WTC11 (cell line): ENCODE measurements at regions not wholly inside any gene's neighbourhood (a gene's known extent, or its start where the extent isn't known, plus 50 kb on each side); places are given as distances from the start of the nearest gene placed in this dataset.

Experiments
- ATAC-seq: fragments of 200-7000 bp; cut with Tn5 transposase; 2 replicates; pipeline ENCODE4 v1.10.0; 2021; ENCODE audit warnings: mild to moderate bottlenecking, moderate library complexity
- CTCF ChIA-PET: fragments of 300-600 bp; sonication (Branson Sonifier 250); formaldehyde crosslinking; loops from one replicate; lab custom pipeline; 2021; ENCODE audit warnings: antibody characterized with exemption; lab: Charles Lee
- POLR2A ChIA-PET: fragments of 350-600 bp; sonication (Branson Sonifier 250); formaldehyde crosslinking; loops from one replicate; lab custom pipeline; 2021; ENCODE audit warnings: antibody characterized with exemption; lab: Charles Lee
- DNase-seq: peaks from one replicate; pipeline ENCODE4 v3.0.0; 2021; ENCODE audit warnings: low spot score
- H3K27ac Mint-ChIP-seq: 2 replicates; pipeline ENCODE4 v1.8.0; 2021; ENCODE audit warnings: mixed read lengths
- H3K27me3 Mint-ChIP-seq: 2 replicates; pipeline ENCODE4 v1.8.0; 2021; ENCODE audit warnings: low read depth, mild to moderate bottlenecking, moderate library complexity, mixed read lengths
- H3K36me3 Mint-ChIP-seq: 2 replicates; pipeline ENCODE4 v1.8.0; 2021; ENCODE audit warnings: mixed read lengths
- H3K4me1 Mint-ChIP-seq: 2 replicates; pipeline ENCODE4 v1.8.0; 2022; ENCODE audit warnings: mixed read lengths
- H3K4me3 Mint-ChIP-seq: 2 replicates; pipeline ENCODE4 v1.8.0; 2021; ENCODE audit warnings: mild to moderate bottlenecking, moderate library complexity, mixed read lengths
- H3K9me3 Mint-ChIP-seq: 2 replicates; pipeline ENCODE4 v1.8.0; 2021; ENCODE audit warnings: mixed read lengths
- KAT7 ChIP-seq: sonication (generic); formaldehyde crosslinking; IDR thresholded peaks from 2 replicates; pipeline ENCODE4 v1.8.1; 2023; ENCODE audit warnings: missing genetic modification reagents, mild to moderate bottlenecking, borderline replicate concordance
- MXD4 ChIP-seq: fragments of 250-450 bp; sonication (Bioruptor Pico); IDR thresholded peaks from 2 replicates; pipeline ENCODE4 v1.8.0; 2021; ENCODE audit warnings: mild to moderate bottlenecking, moderate library complexity, borderline replicate concordance
- NR2C2 ChIP-seq: sonication (generic); formaldehyde crosslinking; IDR thresholded peaks from 2 replicates; pipeline ENCODE4 v1.8.0; 2022; ENCODE audit warnings: mild to moderate bottlenecking, missing genetic modification reagents
- OVOL2 ChIP-seq: fragments of 250-450 bp; sonication (Bioruptor Pico); IDR thresholded peaks from 2 replicates; pipeline ENCODE4 v1.9.0; 2021; ENCODE audit warnings: mild to moderate bottlenecking, borderline replicate concordance
- PREB ChIP-seq: sonication (generic); formaldehyde crosslinking; IDR thresholded peaks from 2 replicates; pipeline ENCODE4 v1.8.1; 2022; ENCODE audit warnings: mild to moderate bottlenecking, missing genetic modification reagents, moderate library complexity, borderline replicate concordance
- RORB ChIP-seq: fragments of 250-450 bp; sonication (Bioruptor Pico); IDR thresholded peaks from 2 replicates; pipeline ENCODE4 v1.9.0; 2021; ENCODE audit warnings: mild to moderate bottlenecking
- SMAD3 ChIP-seq: sonication (generic); formaldehyde crosslinking; IDR thresholded peaks from 2 replicates; pipeline ENCODE4 v1.8.0; 2022; ENCODE audit warnings: missing genetic modification reagents, mild to moderate bottlenecking, borderline replicate concordance
- TP53 ChIP-seq: sonication (generic); formaldehyde crosslinking; IDR thresholded peaks from 2 replicates; pipeline ENCODE4 v1.8.1; 2023; ENCODE audit warnings: mild to moderate bottlenecking, missing genetic modification reagents
- ZNF138 ChIP-seq: sonication (generic); formaldehyde crosslinking; conservative IDR thresholded peaks from 2 replicates; pipeline ENCODE4 v1.8.1; 2022; ENCODE audit warnings: mild to moderate bottlenecking, moderate library complexity, missing genetic modification reagents
- ZNF416 ChIP-seq: fragments of 250-450 bp; sonication (Bioruptor Pico); IDR thresholded peaks from 2 replicates; pipeline ENCODE4 v1.9.0; 2021; ENCODE audit warnings: mild to moderate bottlenecking, inconsistent platforms
- ZNF512 ChIP-seq: sonication (generic); formaldehyde crosslinking; IDR thresholded peaks from 2 replicates; pipeline ENCODE4 v1.8.1; 2022; ENCODE audit warnings: missing genetic modification reagents, borderline replicate concordance
- ZNF671 ChIP-seq: fragments of 250-450 bp; sonication (Bioruptor Pico); IDR thresholded peaks from 2 replicates; pipeline ENCODE4 v1.8.0; 2021; ENCODE audit warnings: mild to moderate bottlenecking
- TF ChIP-seq, protein P1 (sequence below): fragments of 250-450 bp; sonication (Bioruptor Pico); IDR thresholded peaks from 2 replicates; pipeline ENCODE4 v2.1.2; 2022; ENCODE audit warnings: mild to moderate bottlenecking, moderate library complexity
- TF ChIP-seq, protein P2 (sequence below): sonication (generic); formaldehyde crosslinking; IDR thresholded peaks from 2 replicates; pipeline ENCODE4 v1.8.0; 2022; ENCODE audit warnings: missing genetic modification reagents
- TF ChIP-seq, protein P3 (sequence below): sonication (generic); formaldehyde crosslinking; IDR thresholded peaks from 2 replicates; pipeline ENCODE4 v1.8.0; 2023; ENCODE audit warnings: missing genetic modification reagents
- TF ChIP-seq, protein P4 (sequence below): sonication (generic); formaldehyde crosslinking; IDR thresholded peaks from 2 replicates; pipeline ENCODE4 v1.8.0; 2022; ENCODE audit warnings: mild to moderate bottlenecking, missing genetic modification reagents
- TF ChIP-seq, protein P5 (sequence below): sonication (generic); formaldehyde crosslinking; IDR thresholded peaks from 2 replicates; pipeline ENCODE4 v1.8.1; 2023; ENCODE audit warnings: mild to moderate bottlenecking, missing genetic modification reagents, moderate library complexity
- TF ChIP-seq, protein P6 (sequence below): fragments of 250-450 bp; sonication (Bioruptor Pico); IDR thresholded peaks from 2 replicates; pipeline ENCODE4 v1.9.0; 2021; ENCODE audit warnings: mild to moderate bottlenecking
- TF ChIP-seq, protein P7 (sequence below): sonication (generic); formaldehyde crosslinking; conservative IDR thresholded peaks from 2 replicates; pipeline ENCODE4 v1.8.1; 2023; ENCODE audit warnings: mild to moderate bottlenecking, low read depth, missing genetic modification reagents, moderate library complexity

DNA sequence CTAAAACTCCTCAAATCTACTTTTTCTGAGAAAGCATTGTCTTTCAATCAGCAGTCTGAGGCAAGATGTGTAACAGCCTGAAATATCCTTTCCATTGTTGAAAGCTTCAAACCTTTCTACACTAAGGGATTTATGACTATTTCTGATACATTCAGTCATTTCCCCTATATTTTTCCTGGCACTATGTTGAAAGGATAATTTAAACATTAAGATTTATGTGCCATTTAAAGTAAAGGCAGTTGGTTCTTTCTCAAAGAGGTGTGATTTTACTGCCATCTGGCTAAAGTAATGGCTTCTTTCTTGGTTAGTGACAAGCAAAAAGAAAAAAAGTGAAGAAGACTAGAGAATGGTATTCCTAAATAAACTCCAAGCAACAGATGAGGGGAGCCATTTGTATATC lies 249.6 kb upstream of the COL8A1 start (continued):
- TF ChIP-seq ZNF512 (CRISPR knock-in tag) (no peak), PREB (CRISPR knock-in tag) (no peak), MXD4 (CRISPR knock-in tag) (no peak)
- TF ChIP-seq, protein P1, sequence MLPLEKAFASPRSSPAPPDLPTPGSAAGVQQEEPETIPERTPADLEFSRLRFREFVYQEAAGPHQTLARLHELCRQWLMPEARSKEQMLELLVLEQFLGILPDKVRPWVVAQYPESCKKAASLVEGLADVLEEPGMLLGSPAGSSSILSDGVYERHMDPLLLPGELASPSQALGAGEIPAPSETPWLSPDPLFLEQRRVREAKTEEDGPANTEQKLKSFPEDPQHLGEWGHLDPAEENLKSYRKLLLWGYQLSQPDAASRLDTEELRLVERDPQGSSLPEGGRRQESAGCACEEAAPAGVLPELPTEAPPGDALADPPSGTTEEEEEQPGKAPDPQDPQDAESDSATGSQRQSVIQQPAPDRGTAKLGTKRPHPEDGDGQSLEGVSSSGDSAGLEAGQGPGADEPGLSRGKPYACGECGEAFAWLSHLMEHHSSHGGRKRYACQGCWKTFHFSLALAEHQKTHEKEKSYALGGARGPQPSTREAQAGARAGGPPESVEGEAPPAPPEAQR = no peak
- TF ChIP-seq, protein P2, sequence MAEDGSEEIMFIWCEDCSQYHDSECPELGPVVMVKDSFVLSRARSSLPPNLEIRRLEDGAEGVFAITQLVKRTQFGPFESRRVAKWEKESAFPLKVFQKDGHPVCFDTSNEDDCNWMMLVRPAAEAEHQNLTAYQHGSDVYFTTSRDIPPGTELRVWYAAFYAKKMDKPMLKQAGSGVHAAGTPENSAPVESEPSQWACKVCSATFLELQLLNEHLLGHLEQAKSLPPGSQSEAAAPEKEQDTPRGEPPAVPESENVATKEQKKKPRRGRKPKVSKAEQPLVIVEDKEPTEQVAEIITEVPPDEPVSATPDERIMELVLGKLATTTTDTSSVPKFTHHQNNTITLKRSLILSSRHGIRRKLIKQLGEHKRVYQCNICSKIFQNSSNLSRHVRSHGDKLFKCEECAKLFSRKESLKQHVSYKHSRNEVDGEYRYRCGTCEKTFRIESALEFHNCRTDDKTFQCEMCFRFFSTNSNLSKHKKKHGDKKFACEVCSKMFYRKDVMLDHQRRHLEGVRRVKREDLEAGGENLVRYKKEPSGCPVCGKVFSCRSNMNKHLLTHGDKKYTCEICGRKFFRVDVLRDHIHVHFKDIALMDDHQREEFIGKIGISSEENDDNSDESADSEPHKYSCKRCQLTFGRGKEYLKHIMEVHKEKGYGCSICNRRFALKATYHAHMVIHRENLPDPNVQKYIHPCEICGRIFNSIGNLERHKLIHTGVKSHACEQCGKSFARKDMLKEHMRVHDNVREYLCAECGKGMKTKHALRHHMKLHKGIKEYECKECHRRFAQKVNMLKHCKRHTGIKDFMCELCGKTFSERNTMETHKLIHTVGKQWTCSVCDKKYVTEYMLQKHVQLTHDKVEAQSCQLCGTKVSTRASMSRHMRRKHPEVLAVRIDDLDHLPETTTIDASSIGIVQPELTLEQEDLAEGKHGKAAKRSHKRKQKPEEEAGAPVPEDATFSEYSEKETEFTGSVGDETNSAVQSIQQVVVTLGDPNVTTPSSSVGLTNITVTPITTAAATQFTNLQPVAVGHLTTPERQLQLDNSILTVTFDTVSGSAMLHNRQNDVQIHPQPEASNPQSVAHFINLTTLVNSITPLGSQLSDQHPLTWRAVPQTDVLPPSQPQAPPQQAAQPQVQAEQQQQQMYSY = no peak
- TF ChIP-seq, protein P3, sequence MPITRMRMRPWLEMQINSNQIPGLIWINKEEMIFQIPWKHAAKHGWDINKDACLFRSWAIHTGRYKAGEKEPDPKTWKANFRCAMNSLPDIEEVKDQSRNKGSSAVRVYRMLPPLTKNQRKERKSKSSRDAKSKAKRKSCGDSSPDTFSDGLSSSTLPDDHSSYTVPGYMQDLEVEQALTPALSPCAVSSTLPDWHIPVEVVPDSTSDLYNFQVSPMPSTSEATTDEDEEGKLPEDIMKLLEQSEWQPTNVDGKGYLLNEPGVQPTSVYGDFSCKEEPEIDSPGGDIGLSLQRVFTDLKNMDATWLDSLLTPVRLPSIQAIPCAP (CRISPR knock-in tag) = no peak

DNA sequence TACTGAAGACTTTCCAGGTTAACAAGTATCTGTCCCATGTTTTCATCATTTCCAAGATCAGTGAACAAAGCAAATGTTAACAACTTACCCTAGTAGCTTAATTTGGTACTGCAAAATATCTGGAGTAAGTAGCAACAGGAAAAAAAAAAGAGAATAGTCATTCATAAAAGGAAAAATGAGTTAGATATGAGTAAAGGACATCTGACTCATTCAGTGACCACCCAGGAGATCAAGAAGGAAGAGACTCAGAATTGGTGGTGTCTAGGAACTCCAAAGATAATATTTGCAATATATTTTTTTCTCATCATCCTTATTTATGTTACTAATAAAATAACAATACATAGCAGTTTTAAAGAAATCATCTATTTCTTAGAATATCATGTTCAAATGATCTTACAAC lies 253.8 kb upstream of the COL8A1 start:
- no peak for DNase-seq
- Mint-ChIP-seq H3K9me3 (peaks cover 19% of the 10 kb centered on the region), H3K4me3 (no peak overlapping the region), H3K4me1 (no peaks in the 10 kb centered on the region), H3K36me3 (no peaks in the 10 kb centered on the region), H3K27me3 (no peaks in the 10 kb centered on the region), H3K27ac (no peak overlapping the region)
- CTCF ChIA-PET = no interaction called here
- no peak for TF ChIP-seq ZNF416 (CRISPR knock-in tag)
- no peak for ATAC-seq
- POLR2A ChIA-PET = no interaction called here

DNA sequence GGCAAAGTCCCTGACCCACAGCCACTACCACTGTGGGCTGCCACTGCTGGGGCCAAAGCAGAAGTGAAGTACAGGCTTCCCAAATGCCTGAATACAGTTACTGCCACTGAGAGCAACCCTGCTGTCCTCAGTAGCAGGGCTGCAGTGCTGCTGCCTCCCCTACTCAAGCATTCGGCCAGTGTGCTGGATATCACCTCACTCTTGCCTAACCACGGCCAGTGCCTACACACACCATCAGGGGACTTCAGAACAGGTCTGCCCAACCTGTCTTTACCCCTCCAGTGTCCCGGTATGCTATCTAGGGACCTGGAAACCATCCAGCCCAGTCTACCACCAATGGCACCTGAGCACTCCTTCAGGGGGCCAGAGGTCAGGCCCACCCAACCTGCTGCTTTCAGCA lies 261.5 kb upstream of the COL8A1 start:
- no peak overlapping the region for H3K27ac Mint-ChIP-seq

More for the DNA sequence above, 261.5 kb upstream of the COL8A1 start:
- Mint-ChIP-seq H3K27me3 (no peaks in the 10 kb centered on the region), H3K4me3 (no peak overlapping the region)
- POLR2A ChIA-PET = no interaction called here
- TF ChIP-seq, protein P3 (CRISPR knock-in tag) = no peak
- TF ChIP-seq KAT7 (CRISPR knock-in tag) (no peak), TP53 (CRISPR knock-in tag) (no peak), ZNF671 (no peak), MXD4 (CRISPR knock-in tag) (no peak), OVOL2 (CRISPR knock-in tag) (no peak), RORB (CRISPR knock-in tag) (no peak), NR2C2 (CRISPR knock-in tag) (no peak), SMAD3 (CRISPR knock-in tag) (no peak), ZNF138 (no peak)
- TF ChIP-seq, protein P4, sequence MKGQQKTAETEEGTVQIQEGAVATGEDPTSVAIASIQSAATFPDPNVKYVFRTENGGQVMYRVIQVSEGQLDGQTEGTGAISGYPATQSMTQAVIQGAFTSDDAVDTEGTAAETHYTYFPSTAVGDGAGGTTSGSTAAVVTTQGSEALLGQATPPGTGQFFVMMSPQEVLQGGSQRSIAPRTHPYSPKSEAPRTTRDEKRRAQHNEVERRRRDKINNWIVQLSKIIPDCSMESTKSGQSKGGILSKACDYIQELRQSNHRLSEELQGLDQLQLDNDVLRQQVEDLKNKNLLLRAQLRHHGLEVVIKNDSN (CRISPR knock-in tag) = no peak
- TF ChIP-seq, protein P5, sequence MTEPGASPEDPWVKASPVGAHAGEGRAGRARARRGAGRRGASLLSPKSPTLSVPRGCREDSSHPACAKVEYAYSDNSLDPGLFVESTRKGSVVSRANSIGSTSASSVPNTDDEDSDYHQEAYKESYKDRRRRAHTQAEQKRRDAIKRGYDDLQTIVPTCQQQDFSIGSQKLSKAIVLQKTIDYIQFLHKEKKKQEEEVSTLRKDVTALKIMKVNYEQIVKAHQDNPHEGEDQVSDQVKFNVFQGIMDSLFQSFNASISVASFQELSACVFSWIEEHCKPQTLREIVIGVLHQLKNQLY = no peak
- TF ChIP-seq, protein P6, sequence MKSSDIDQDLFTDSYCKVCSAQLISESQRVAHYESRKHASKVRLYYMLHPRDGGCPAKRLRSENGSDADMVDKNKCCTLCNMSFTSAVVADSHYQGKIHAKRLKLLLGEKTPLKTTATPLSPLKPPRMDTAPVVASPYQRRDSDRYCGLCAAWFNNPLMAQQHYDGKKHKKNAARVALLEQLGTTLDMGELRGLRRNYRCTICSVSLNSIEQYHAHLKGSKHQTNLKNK = no peak
- TF ChIP-seq, protein P7, sequence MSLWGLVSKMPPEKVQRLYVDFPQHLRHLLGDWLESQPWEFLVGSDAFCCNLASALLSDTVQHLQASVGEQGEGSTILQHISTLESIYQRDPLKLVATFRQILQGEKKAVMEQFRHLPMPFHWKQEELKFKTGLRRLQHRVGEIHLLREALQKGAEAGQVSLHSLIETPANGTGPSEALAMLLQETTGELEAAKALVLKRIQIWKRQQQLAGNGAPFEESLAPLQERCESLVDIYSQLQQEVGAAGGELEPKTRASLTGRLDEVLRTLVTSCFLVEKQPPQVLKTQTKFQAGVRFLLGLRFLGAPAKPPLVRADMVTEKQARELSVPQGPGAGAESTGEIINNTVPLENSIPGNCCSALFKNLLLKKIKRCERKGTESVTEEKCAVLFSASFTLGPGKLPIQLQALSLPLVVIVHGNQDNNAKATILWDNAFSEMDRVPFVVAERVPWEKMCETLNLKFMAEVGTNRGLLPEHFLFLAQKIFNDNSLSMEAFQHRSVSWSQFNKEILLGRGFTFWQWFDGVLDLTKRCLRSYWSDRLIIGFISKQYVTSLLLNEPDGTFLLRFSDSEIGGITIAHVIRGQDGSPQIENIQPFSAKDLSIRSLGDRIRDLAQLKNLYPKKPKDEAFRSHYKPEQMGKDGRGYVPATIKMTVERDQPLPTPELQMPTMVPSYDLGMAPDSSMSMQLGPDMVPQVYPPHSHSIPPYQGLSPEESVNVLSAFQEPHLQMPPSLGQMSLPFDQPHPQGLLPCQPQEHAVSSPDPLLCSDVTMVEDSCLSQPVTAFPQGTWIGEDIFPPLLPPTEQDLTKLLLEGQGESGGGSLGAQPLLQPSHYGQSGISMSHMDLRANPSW (CRISPR knock-in tag) = no peak
- TF ChIP-seq, all 79 proteins: peak for 0
- no peak for ATAC-seq
- H3K9me3 Mint-ChIP-seq = peaks cover 14% of the 10 kb centered on the region
- no peaks in the 10 kb centered on the region for H3K36me3 Mint-ChIP-seq
- H3K4me1 Mint-ChIP-seq = no peaks in the 10 kb centered on the region
- CTCF ChIA-PET = no interaction called here
- no peak for DNase-seq
